ENCODE measurements at regions not wholly inside any gene's neighbourhood (a gene's known extent, or its start where the extent isn't known, plus 50 kb on each side); places are given as distances from the start of the nearest gene placed in this dataset.

DNA sequence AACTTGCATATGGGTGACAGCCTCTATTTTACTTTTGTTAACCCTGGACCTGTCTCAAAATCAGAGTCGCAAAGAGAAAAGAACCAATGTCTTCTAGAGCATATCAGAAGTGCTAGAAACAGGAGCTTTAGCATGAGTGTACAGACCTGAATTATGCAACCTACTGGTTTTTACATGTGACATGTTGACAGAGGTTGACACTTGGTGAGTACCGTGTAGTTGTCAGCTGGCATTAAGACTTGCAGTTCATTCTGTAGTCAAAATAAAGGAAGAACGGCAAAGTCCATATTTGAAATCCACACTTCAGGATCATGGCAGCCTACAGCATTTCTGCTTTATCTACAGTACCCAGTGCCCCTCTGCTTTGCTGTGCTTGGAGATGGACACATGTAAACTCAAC, 291.9 kb upstream of the TENM3 start:
- no TSS peak for BruUV-seq (replicated peaks)
- Histone ChIP-seq H3K27me3 (replicated peaks in 1 of 2; ENCODE audit: control insufficient read depth in 2 of 2, insufficient read depth in 2 of 2, low read length in 1 of 2) (no peaks in the 10 kb centered on the region), H2AFZ (ENCODE audit: control insufficient read depth, low read depth, low read length) (no peak overlapping the region), H4K20me1 (ENCODE audit: control insufficient read depth, insufficient read depth) (no peaks in the 10 kb centered on the region), H3K4me3 (no peak overlapping the region), H3K4me2 (ENCODE audit: control insufficient read depth, insufficient read depth) (no peak overlapping the region), H3K4me1 (ENCODE audit: control insufficient read depth, insufficient read depth, low read length) (no peaks in the 10 kb centered on the region), H3K9me3 (replicated peaks; ENCODE audit: control insufficient read depth, insufficient read depth, low read length) (no peaks in the 10 kb centered on the region), H3K79me2 (ENCODE audit: control insufficient read depth, insufficient read depth, low read length) (no peaks in the 10 kb centered on the region), H3K27ac (ENCODE audit: control insufficient read depth, insufficient read depth) (no peak overlapping the region), H3K36me3 (ENCODE audit: control insufficient read depth in 2 of 2, insufficient read depth in 2 of 2, low read length in 1 of 2) (no peaks in the 10 kb centered on the region), H3K9ac (ENCODE audit: control insufficient read depth, insufficient read depth, low read length) (no peak overlapping the region)
- ATAC-seq (no peak), FAIRE-seq (no peak), DNase-seq (ENCODE audit: low read depth, low spot score) (no peak)
- in situ Hi-C loops (cut with MboI) (no loop called here), intact Hi-C loops (cut with micrococcal nuclease; ENCODE audit: unreplicated experiment) (no loop called here)
- ChIA-PET CTCF (interaction anchor here (0.6 kb wide), 1 partner anchor 854 kb away, joined by 3 read pairs; no protein-coding TSS in a partner anchor), SMC1A (ENCODE audit: uncharacterized antibody, unreplicated experiment) (no interaction called here), RAD21 (ENCODE audit: unreplicated experiment) (no interaction called here), POLR2A (no interaction called here)
- WGBS (ENCODE audit: insufficient coverage, insufficient replicate concordance, low lambda C conversion rate, missing lambda C conversion rate), result 55% methylated on average over 3 of the region's 3 CpGs
- TF ChIP-seq CEBPB (IDR thresholded peaks at IDR 0.05; ENCODE audit: borderline replicate concordance in 1 of 2, low read depth in 2 of 2, low read length in 2 of 2), result no peak
- no peak for TF ChIP-seq SIX5 (IDR thresholded peaks at IDR 0.05; ENCODE audit: low read depth, low read length, severe bottlenecking)
- no peak for TF ChIP-seq IKZF1 (conservative IDR thresholded peaks at IDR 0.05)
- TF ChIP-seq STAT3 (IDR thresholded peaks at IDR 0.05; ENCODE audit: low read depth, low read length), result no peak
- TF ChIP-seq, protein P1, sequence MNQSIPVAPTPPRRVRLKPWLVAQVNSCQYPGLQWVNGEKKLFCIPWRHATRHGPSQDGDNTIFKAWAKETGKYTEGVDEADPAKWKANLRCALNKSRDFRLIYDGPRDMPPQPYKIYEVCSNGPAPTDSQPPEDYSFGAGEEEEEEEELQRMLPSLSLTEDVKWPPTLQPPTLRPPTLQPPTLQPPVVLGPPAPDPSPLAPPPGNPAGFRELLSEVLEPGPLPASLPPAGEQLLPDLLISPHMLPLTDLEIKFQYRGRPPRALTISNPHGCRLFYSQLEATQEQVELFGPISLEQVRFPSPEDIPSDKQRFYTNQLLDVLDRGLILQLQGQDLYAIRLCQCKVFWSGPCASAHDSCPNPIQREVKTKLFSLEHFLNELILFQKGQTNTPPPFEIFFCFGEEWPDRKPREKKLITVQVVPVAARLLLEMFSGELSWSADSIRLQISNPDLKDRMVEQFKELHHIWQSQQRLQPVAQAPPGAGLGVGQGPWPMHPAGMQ (IDR thresholded peaks at IDR 0.05; ENCODE audit: borderline replicate concordance), result no peak

DNA sequence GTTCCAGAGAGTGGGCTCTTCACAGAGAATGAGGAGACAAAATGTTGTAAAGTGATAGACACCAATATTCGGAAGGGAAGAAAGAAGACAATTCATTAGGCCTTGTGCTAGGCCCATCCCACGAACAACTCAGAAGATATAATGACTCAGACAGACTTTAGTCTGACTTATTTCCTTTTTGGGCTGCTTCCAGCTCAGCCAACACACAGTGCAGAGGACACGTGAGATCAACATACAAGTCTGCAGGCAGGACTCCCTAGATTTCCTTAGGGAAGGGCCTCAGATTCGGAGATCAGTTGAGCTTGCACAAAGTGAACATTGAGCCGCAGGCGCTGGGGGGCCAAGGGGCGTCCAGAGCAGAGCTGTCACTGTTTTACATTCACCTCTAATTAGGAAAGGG, 290.7 kb upstream of the TENM3 start:
- H3K4me3 ChIP-seq, result no peak overlapping the region
- H3K4me1 ChIP-seq (ENCODE audit: control insufficient read depth, insufficient read depth, low read length), result no peaks in the 10 kb centered on the region
- H3K4me2 ChIP-seq (ENCODE audit: control insufficient read depth, insufficient read depth), result no peak overlapping the region
- H3K27me3 ChIP-seq (replicated peaks in 1 of 2; ENCODE audit: control insufficient read depth in 2 of 2, insufficient read depth in 2 of 2, low read length in 1 of 2), result no peaks in the 10 kb centered on the region
- 36% methylated on average over 7 of the region's 7 CpGs for WGBS (ENCODE audit: insufficient coverage, insufficient replicate concordance, low lambda C conversion rate, missing lambda C conversion rate)
- RAD21 ChIA-PET (ENCODE audit: unreplicated experiment), result no interaction called here
- POLR2A ChIA-PET, result no interaction called here
- SMC1A ChIA-PET (ENCODE audit: uncharacterized antibody, unreplicated experiment), result interaction anchor here (0.9 to 1.7 kb wide), 2 partner anchors 9 to 12 kb away, joined by 3 read pairs; no protein-coding TSS in a partner anchor
- H2AFZ ChIP-seq (ENCODE audit: control insufficient read depth, low read depth, low read length), result no peak overlapping the region
- CTCF ChIA-PET, result no interaction called here
- H4K20me1 ChIP-seq (ENCODE audit: control insufficient read depth, insufficient read depth), result no peaks in the 10 kb centered on the region
- in situ Hi-C loops (cut with MboI), result no loop called here
- FAIRE-seq (no peak), DNase-seq (ENCODE audit: low read depth, low spot score) (no peak), ATAC-seq (no peak)
- H3K36me3 ChIP-seq (ENCODE audit: control insufficient read depth in 2 of 2, insufficient read depth in 2 of 2, low read length in 1 of 2), result no peaks in the 10 kb centered on the region
- BruUV-seq (replicated peaks), result no TSS peak
- no peaks in the 10 kb centered on the region for H3K9me3 ChIP-seq (replicated peaks; ENCODE audit: control insufficient read depth, insufficient read depth, low read length)
- no peak overlapping the region for H3K27ac ChIP-seq (ENCODE audit: control insufficient read depth, insufficient read depth)
- H3K9ac ChIP-seq (ENCODE audit: control insufficient read depth, insufficient read depth, low read length), result no peak overlapping the region
- H3K79me2 ChIP-seq (ENCODE audit: control insufficient read depth, insufficient read depth, low read length), result no peaks in the 10 kb centered on the region
- intact Hi-C loops (cut with micrococcal nuclease; ENCODE audit: unreplicated experiment), result no loop called here
- no peak for TF ChIP-seq WRNIP1 (IDR thresholded peaks at IDR 0.05; ENCODE audit: borderline replicate concordance, low read depth, low read length)
- TF ChIP-seq RAD21 (IDR thresholded peaks at IDR 0.05; ENCODE audit: insufficient read depth, low read depth, low read length), result no peak
- no peak for TF ChIP-seq NFXL1 (IDR thresholded peaks at IDR 0.05; ENCODE audit: borderline replicate concordance)
- TF ChIP-seq, protein P2, sequence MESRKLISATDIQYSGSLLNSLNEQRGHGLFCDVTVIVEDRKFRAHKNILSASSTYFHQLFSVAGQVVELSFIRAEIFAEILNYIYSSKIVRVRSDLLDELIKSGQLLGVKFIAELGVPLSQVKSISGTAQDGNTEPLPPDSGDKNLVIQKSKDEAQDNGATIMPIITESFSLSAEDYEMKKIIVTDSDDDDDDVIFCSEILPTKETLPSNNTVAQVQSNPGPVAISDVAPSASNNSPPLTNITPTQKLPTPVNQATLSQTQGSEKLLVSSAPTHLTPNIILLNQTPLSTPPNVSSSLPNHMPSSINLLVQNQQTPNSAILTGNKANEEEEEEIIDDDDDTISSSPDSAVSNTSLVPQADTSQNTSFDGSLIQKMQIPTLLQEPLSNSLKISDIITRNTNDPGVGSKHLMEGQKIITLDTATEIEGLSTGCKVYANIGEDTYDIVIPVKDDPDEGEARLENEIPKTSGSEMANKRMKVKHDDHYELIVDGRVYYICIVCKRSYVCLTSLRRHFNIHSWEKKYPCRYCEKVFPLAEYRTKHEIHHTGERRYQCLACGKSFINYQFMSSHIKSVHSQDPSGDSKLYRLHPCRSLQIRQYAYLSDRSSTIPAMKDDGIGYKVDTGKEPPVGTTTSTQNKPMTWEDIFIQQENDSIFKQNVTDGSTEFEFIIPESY (IDR thresholded peaks at IDR 0.05), result no peak
- TF ChIP-seq TCF3 (IDR thresholded peaks at IDR 0.05; ENCODE audit: borderline replicate concordance, insufficient read depth, low read depth, low read length), result no peak
- no peak for TF ChIP-seq PKNOX1 (IDR thresholded peaks at IDR 0.05)
- no peak for TF ChIP-seq POLR2A (IDR thresholded peaks at IDR 0.05; ENCODE audit: low read depth, low read length)
- no peak for TF ChIP-seq TCF12 (IDR thresholded peaks at IDR 0.05; ENCODE audit: low read depth, low read length)
- no peak for TF ChIP-seq BCL11A (IDR thresholded peaks at IDR 0.05; ENCODE audit: low read depth, low read length)
- no peak for TF ChIP-seq ZSCAN29 (IDR thresholded peaks at IDR 0.05)
- no peak for TF ChIP-seq PAX8 (IDR thresholded peaks at IDR 0.05)

Data from GM12878 (cell line).